ENCODE measurements at regions not wholly inside any gene's neighbourhood (a gene's known extent, or its start where the extent isn't known, plus 50 kb on each side); places are given as distances from the start of the nearest gene placed in this dataset.
"Not testable (repeated sequence)": the region's sequence is repeated elsewhere in the genome, so short reads cannot be mapped to it uniquely, and the experiment has no call there.

- Histone ChIP-seq H3K9me3 (ENCODE audit: control insufficient read depth in 2 of 2, insufficient read depth in 1 of 2, low read depth in 1 of 2, low read length in 1 of 2) (no peaks in the 10 kb centered on the region), H3K4me3 (ENCODE audit: low read depth in 1 of 3, low read length in 3 of 3) (no peak overlapping the region), H3K27me3 (ENCODE audit: control insufficient read depth in 3 of 3, insufficient read depth in 3 of 3, low read length in 3 of 3) (no peaks in the 10 kb centered on the region), H3K27ac (ENCODE audit: low read depth in 1 of 3, low read length in 2 of 3) (peak overlapping the region in 1 of 3 donors; percentile 19), H3K36me3 (ENCODE audit: control insufficient read depth in 3 of 3, insufficient read depth in 2 of 3, low read depth in 1 of 3, low read length in 3 of 3) (no peaks in the 10 kb centered on the region), H3K4me1 (ENCODE audit: control insufficient read depth in 3 of 3, insufficient read depth in 2 of 3, low read depth in 1 of 3, low read length in 2 of 3) (no peaks in the 10 kb centered on the region)
- 48 to 62% (median 52%) methylated on average over 6 of the region's 6 CpGs for WGBS, 3 donors
- DNase-seq (peak in 1 of 2 donors; percentile 26), FAIRE-seq (no peak)
These were observed 581.8 kb downstream of the CD109 start for GRCh38 chr6:74277777-74278186.

GRCh38 chr6:74273541-74273940 lies 577.5 kb downstream of the CD109 start:
- Histone ChIP-seq H3K4me3 (ENCODE audit: low read depth in 1 of 3, low read length in 3 of 3) (no peak overlapping the region), H3K27ac (ENCODE audit: low read depth in 1 of 3, low read length in 2 of 3) (no peak overlapping the region), H3K9me3 (ENCODE audit: control insufficient read depth in 2 of 2, insufficient read depth in 1 of 2, low read depth in 1 of 2, low read length in 1 of 2) (no peaks in the 10 kb centered on the region), H3K36me3 (ENCODE audit: control insufficient read depth in 3 of 3, insufficient read depth in 2 of 3, low read depth in 1 of 3, low read length in 3 of 3) (no peaks in the 10 kb centered on the region), H3K4me1 (ENCODE audit: control insufficient read depth in 3 of 3, insufficient read depth in 2 of 3, low read depth in 1 of 3, low read length in 2 of 3) (no peaks in the 10 kb centered on the region), H3K27me3 (ENCODE audit: control insufficient read depth in 3 of 3, insufficient read depth in 3 of 3, low read length in 3 of 3) (no peaks in the 10 kb centered on the region)
- FAIRE-seq (no peak), DNase-seq (no peak)

GRCh38 chr6:74269600-74269858 lies 573.5 kb downstream of the CD109 start:
- H3K36me3 ChIP-seq (ENCODE audit: control insufficient read depth in 3 of 3, insufficient read depth in 2 of 3, low read depth in 1 of 3, low read length in 3 of 3): no peaks in the 10 kb centered on the region
- no peaks in the 10 kb centered on the region for H3K4me1 ChIP-seq (ENCODE audit: control insufficient read depth in 3 of 3, insufficient read depth in 2 of 3, low read depth in 1 of 3, low read length in 2 of 3)
- H3K27ac ChIP-seq (ENCODE audit: low read depth in 1 of 3, low read length in 2 of 3): peak overlapping the region in 1 of 3 donors; percentile 1
- 48 to 55% (median 52%) methylated on average over 3 of the region's 3 CpGs for WGBS, 3 donors
- DNase-seq (no peak), FAIRE-seq (no peak)
- H3K4me3 ChIP-seq (ENCODE audit: low read depth in 1 of 3, low read length in 3 of 3): no peak overlapping the region
- no peaks in the 10 kb centered on the region for H3K9me3 ChIP-seq (ENCODE audit: control insufficient read depth in 2 of 2, insufficient read depth in 1 of 2, low read depth in 1 of 2, low read length in 1 of 2)
- no peaks in the 10 kb centered on the region for H3K27me3 ChIP-seq (ENCODE audit: control insufficient read depth in 3 of 3, insufficient read depth in 3 of 3, low read length in 3 of 3)

- no peaks in the 10 kb centered on the region for H3K4me1 ChIP-seq (ENCODE audit: control insufficient read depth in 3 of 3, insufficient read depth in 2 of 3, low read depth in 1 of 3, low read length in 2 of 3)
- FAIRE-seq (no peak), DNase-seq (no peak)
- no peaks in the 10 kb centered on the region for H3K9me3 ChIP-seq (ENCODE audit: control insufficient read depth in 2 of 2, insufficient read depth in 1 of 2, low read depth in 1 of 2, low read length in 1 of 2)
- H3K4me3 ChIP-seq (ENCODE audit: low read depth in 1 of 3, low read length in 3 of 3): no peak overlapping the region
- no peaks in the 10 kb centered on the region for H3K36me3 ChIP-seq (ENCODE audit: control insufficient read depth in 3 of 3, insufficient read depth in 2 of 3, low read depth in 1 of 3, low read length in 3 of 3)
- 32 to 38% (median 32%) methylated on average over 2 of the region's 2 CpGs for WGBS, 3 donors
- H3K27ac ChIP-seq (ENCODE audit: low read depth in 1 of 3, low read length in 2 of 3): peak overlapping the region in 1 of 3 donors; percentile 1
- H3K27me3 ChIP-seq (ENCODE audit: control insufficient read depth in 3 of 3, insufficient read depth in 3 of 3, low read length in 3 of 3): no peaks in the 10 kb centered on the region
These were observed 573.0 kb downstream of the CD109 start for GRCh38 chr6:74268815-74269599.

GRCh38 chr6:74259981-74260380 lies 564.0 kb downstream of the CD109 start:
- Histone ChIP-seq H3K36me3 (ENCODE audit: control insufficient read depth in 3 of 3, insufficient read depth in 2 of 3, low read depth in 1 of 3, low read length in 3 of 3) (no peaks in the 10 kb centered on the region), H3K4me1 (ENCODE audit: control insufficient read depth in 3 of 3, insufficient read depth in 2 of 3, low read depth in 1 of 3, low read length in 2 of 3) (peaks cover 0 to 6% (median 0%) of the 10 kb centered on the region in 3 donors), H3K27me3 (ENCODE audit: control insufficient read depth in 3 of 3, insufficient read depth in 3 of 3, low read length in 3 of 3) (no peaks in the 10 kb centered on the region), H3K9me3 (ENCODE audit: control insufficient read depth in 2 of 2, insufficient read depth in 1 of 2, low read depth in 1 of 2, low read length in 1 of 2) (peaks cover 0 to 4% of the 10 kb centered on the region in 2 donors), H3K4me3 (ENCODE audit: low read depth in 1 of 3, low read length in 3 of 3) (no peak overlapping the region), H3K27ac (ENCODE audit: low read depth in 1 of 3, low read length in 2 of 3) (no peak overlapping the region)
- WGBS, 3 donors: 56 to 84% (median 73%) methylated on average over 2 of the region's 2 CpGs
- no peak for DNase-seq
- FAIRE-seq: no peak

- no peaks in the 10 kb centered on the region for H3K27me3 ChIP-seq (ENCODE audit: control insufficient read depth in 3 of 3, insufficient read depth in 3 of 3, low read length in 3 of 3)
- DNase-seq (peak in 1 of 2 donors; percentile 10), FAIRE-seq (no peak)
- peaks cover 0 to 6% (median 0%) of the 10 kb centered on the region in 3 donors for H3K4me1 ChIP-seq (ENCODE audit: control insufficient read depth in 3 of 3, insufficient read depth in 2 of 3, low read depth in 1 of 3, low read length in 2 of 3)
- H3K27ac ChIP-seq (ENCODE audit: low read depth in 1 of 3, low read length in 2 of 3): peak overlapping the region in 1 of 3 donors; percentile 36
- 10 to 22% (median 11%) methylated on average over 2 of the region's 2 CpGs for WGBS, 3 donors
- H3K36me3 ChIP-seq (ENCODE audit: control insufficient read depth in 3 of 3, insufficient read depth in 2 of 3, low read depth in 1 of 3, low read length in 3 of 3): no peaks in the 10 kb centered on the region
- H3K9me3 ChIP-seq (ENCODE audit: control insufficient read depth in 2 of 2, insufficient read depth in 1 of 2, low read depth in 1 of 2, low read length in 1 of 2): peaks cover 0 to 6% of the 10 kb centered on the region in 2 donors
- H3K4me3 ChIP-seq (ENCODE audit: low read depth in 1 of 3, low read length in 3 of 3): no peak overlapping the region
These were observed 560.8 kb downstream of the CD109 start for GRCh38 chr6:74256781-74257180.

- FAIRE-seq: no peak
- peaks cover 0 to 8% of the 10 kb centered on the region in 2 donors for H3K9me3 ChIP-seq (ENCODE audit: control insufficient read depth in 2 of 2, insufficient read depth in 1 of 2, low read depth in 1 of 2, low read length in 1 of 2)
These were observed 560.4 kb downstream of the CD109 start for GRCh38 chr6:74256381-74256780.

GRCh38 chr6:74255007-74255406 lies 559.0 kb downstream of the CD109 start:
- not testable (repeated sequence) for FAIRE-seq
- peaks cover 0 to 10% (median 0%) of the 10 kb centered on the region in 3 donors for H3K4me1 ChIP-seq (ENCODE audit: control insufficient read depth in 3 of 3, insufficient read depth in 2 of 3, low read depth in 1 of 3, low read length in 2 of 3)

More at GRCh38 chr6:74256381-74256780, 560.4 kb downstream of the CD109 start:
- H3K36me3 ChIP-seq (ENCODE audit: control insufficient read depth in 3 of 3, insufficient read depth in 2 of 3, low read depth in 1 of 3, low read length in 3 of 3): no peaks in the 10 kb centered on the region
- no peak overlapping the region for H3K4me3 ChIP-seq (ENCODE audit: low read depth in 1 of 3, low read length in 3 of 3)
- H3K4me1 ChIP-seq (ENCODE audit: control insufficient read depth in 3 of 3, insufficient read depth in 2 of 3, low read depth in 1 of 3, low read length in 2 of 3): peaks cover 0 to 9% (median 0%) of the 10 kb centered on the region in 3 donors
- no peaks in the 10 kb centered on the region for H3K27me3 ChIP-seq (ENCODE audit: control insufficient read depth in 3 of 3, insufficient read depth in 3 of 3, low read length in 3 of 3)
- peak in 1 of 2 donors; percentile 12 for DNase-seq
- H3K27ac ChIP-seq (ENCODE audit: low read depth in 1 of 3, low read length in 2 of 3): no peak overlapping the region

GRCh38 chr6:74254147-74254546 lies 558.1 kb downstream of the CD109 start:
- peaks cover 0 to 10% (median 0%) of the 10 kb centered on the region in 3 donors for H3K4me1 ChIP-seq (ENCODE audit: control insufficient read depth in 3 of 3, insufficient read depth in 2 of 3, low read depth in 1 of 3, low read length in 2 of 3)
- not testable (repeated sequence) for H3K27ac ChIP-seq (ENCODE audit: low read depth in 1 of 3, low read length in 2 of 3); H3K9me3 ChIP-seq (ENCODE audit: control insufficient read depth in 2 of 2, insufficient read depth in 1 of 2, low read depth in 1 of 2, low read length in 1 of 2); H3K36me3 ChIP-seq (ENCODE audit: control insufficient read depth in 3 of 3, insufficient read depth in 2 of 3, low read depth in 1 of 3, low read length in 3 of 3); H3K4me3 ChIP-seq (ENCODE audit: low read depth in 1 of 3, low read length in 3 of 3); DNase-seq; FAIRE-seq; H3K27me3 ChIP-seq (ENCODE audit: control insufficient read depth in 3 of 3, insufficient read depth in 3 of 3, low read length in 3 of 3)
- WGBS, 3 donors: 91 to 100% (median 100%) methylated on average over 1 of the region's 1 CpG

More at GRCh38 chr6:74255007-74255406, 559.0 kb downstream of the CD109 start:
- DNase-seq; H3K9me3 ChIP-seq (ENCODE audit: control insufficient read depth in 2 of 2, insufficient read depth in 1 of 2, low read depth in 1 of 2, low read length in 1 of 2); H3K27me3 ChIP-seq (ENCODE audit: control insufficient read depth in 3 of 3, insufficient read depth in 3 of 3, low read length in 3 of 3); H3K27ac ChIP-seq (ENCODE audit: low read depth in 1 of 3, low read length in 2 of 3); H3K36me3 ChIP-seq (ENCODE audit: control insufficient read depth in 3 of 3, insufficient read depth in 2 of 3, low read depth in 1 of 3, low read length in 3 of 3); H3K4me3 ChIP-seq (ENCODE audit: low read depth in 1 of 3, low read length in 3 of 3): not testable (repeated sequence)
- whole genome bisulfite sequencing, 3 donors: 89 to 96% (median 90%) methylated on average over 23 to 24 of the region's 24 CpGs

All from small intestine (tissue), 7 donors.